Limb (tissue), 2 donors: ENCODE measurements at regions not wholly inside any gene's neighbourhood (a gene's known extent, or its start where the extent isn't known, plus 50 kb on each side); places are given as distances from the start of the nearest gene placed in this dataset.

Experiments used
- DNase-seq, 2 donors: peaks; one replicate each; pipeline ENCODE4 v3.0.0-alpha.2; 2016; ENCODE audit errors: extremely low spot score in 2 of 2

DNA sequence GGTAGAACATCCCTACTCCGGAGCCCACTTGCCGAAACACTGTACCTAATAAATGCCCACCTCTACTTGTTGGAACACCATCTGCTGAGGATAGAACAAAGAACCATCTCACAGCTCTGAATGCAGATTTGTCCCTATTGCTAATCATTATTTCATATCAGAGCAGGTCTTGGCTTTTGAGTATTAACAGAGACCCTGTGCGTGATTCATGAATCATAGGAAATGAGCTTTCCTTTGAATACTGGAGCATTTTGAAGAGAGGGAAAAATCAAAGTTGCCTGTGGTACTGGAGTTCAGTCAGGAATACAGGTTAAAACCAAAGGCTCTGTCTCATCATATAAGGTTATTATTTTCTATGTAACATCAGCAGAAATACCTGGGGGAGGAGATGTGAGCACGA, 1132.3 kb downstream of the XPNPEP1 start:
- no peak for DNase-seq

DNA sequence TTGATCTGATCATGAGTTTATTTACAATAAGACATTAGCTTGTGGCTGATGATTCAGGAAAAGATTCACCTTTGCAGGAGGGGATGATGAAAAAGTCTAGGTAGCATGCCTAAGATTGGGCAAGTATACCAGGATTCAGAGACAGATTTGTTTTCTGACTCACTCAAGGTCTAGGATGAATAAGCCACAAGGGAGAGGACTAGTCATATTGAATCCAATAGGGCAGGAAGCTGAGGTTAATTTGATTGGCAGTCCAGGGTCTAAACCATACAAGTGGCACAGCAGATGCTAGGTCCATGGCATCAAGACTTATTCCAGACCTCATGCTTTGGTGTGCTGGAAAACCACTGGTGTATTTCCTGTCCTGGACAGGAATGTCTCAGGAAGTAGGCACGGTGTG, 1133.4 kb downstream of the XPNPEP1 start:
- no peak for DNase-seq

DNA sequence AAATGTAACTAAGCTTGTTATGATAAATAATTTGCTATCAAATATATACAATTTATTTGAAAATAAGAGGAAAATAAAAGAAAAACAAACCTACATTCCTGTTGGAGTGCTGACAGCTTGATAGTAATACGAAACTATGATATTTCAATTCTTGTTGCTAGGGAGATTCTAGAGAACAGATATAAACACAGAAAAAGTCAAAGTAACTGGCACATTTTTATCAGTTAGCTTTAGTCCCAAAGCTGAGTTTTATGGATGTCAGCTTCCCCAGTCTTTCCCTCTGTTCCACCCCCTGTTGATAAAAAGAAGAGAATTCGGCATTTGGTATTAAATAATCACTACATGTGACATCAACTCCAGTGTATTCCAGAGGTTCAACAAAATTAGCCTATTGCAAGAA, 1134.0 kb downstream of the XPNPEP1 start:
- DNase-seq = no peak

DNA sequence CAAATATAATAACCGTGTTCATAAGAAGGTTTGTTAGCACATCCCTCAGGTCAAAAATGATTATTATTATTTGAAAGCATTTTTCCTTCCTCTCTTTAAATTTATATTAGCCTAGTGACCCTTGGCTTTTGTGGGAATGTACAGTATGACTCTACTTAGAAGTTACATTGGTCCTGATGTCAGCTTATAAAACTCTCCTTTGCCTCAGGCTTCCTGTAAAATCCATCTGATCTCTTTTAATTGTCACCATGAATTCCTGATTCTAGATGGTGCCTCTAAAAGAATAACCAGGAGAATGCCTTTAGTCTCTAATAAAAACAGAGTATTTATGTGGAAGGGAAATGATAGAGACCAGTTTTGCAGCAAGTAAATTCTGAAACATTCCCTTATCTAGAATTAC, 1134.4 kb downstream of the XPNPEP1 start:
- no peak for DNase-seq

DNA sequence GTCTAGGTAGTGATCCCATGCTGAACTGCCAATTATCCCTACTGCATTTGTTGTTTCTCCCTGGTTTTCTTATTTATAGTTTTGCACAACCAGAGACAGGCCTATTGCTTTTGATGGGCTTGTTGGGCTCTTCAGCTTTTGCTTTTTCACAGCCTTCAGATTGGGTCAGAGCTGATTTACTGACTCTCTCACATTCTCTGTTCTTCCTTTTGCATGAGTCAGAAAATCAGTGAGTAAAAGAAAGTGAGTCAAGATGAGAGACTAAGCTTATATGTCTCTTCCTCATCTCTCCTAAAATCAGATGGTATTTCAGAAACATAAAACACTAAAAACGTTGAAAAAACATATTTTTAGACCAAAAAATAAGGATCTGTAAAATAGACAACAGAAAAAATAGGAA, 1135.4 kb downstream of the XPNPEP1 start:
- DNase-seq = no peak

DNA sequence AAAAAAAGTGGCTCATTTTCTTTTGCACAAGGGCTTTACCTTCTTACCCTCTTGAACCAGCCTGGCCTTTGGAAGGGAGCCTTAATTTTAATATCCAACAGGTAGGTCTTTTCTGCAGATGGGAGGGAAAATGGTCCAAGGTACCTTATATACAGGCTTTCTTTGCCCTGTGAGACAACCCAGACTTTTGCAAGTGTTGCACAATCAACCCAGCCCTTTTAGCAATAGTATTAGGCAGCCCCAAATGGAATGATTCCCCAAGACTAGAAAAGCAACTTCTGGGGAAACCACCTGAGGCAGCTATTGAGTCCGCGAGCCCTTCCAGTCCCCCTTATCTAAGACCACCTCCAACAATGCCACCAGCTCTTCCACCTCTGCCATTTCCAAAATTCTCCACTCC, 1138.3 kb downstream of the XPNPEP1 start:
- DNase-seq = no peak

DNA sequence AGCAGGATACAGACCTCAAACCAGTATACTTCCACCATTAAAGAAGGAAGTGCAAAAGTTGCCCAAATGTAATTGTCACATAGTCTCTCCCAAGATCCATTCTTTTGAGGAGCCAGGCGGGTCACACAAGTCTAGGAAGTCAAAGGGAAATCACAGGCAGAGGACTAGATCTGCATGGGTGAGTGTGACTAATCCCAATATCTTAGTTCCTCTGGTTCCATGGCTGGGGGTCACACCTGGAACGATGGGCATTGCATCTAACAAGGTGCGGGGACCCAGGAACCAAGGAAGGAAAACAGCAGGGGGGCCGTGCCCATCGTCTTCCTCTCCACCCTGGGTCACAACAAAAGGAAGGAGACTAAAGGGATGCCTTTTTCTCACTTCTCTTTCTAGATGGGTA, 1138.8 kb downstream of the XPNPEP1 start:
- DNase-seq = no peak

DNA sequence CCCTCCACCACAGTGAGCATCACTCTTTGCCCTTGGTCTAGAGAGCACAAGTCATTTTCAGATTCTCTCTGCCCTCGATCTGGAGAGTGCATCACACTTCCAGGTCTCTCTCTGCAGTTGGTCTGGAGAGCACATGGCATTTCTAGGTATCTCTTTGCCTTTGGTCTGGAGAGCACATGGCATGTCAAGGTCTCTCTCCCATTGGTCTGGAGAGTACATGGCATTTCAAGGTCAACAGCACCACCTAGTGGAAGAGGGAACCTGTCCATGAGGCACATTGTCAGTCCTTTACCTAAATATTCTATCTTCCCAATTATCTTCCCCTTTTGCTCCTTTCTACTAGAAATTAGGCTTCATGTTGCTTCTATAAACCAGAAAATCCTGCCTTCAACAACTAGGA, 1139.4 kb downstream of the XPNPEP1 start:
- DNase-seq = no peak

DNA sequence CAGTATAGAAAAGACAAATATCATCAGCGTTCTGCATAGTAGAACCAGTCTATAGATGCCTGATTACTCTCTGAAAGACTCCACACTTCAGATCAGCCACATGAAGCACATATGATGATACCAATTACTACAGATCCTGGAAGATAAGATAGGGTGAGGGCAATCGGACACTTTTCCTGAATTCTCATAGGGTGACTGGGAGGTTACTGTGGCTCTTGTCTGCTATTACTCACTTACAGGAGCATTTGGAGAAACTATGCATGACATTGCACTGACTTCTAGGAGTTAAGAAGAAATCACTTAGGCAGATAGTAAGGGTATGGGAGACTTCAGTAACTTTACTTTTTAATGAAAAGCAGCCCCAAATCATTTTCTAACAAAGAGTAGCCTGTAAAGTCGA, 1140.9 kb downstream of the XPNPEP1 start:
- DNase-seq = no peak

DNA sequence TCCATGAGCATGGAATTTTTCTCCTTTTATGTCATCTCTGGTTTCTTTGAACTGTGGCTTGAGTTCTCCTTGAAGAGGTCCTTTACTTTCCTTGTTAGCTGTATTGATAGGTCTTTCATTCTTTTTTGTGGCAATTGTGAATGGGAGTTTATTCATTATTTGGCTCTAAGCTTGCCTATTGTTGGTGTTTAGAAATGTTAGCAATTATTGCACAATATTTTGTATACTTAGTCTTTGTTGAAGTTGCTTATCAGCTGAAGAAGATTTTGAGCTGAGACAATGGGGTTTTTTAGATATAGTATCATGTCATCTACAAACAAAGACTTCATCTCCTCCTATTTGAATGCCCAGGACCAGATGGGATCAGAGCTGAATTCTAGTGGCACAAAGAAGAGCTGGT, 1143.8 kb downstream of the XPNPEP1 start:
- DNase-seq = no peak

DNA sequence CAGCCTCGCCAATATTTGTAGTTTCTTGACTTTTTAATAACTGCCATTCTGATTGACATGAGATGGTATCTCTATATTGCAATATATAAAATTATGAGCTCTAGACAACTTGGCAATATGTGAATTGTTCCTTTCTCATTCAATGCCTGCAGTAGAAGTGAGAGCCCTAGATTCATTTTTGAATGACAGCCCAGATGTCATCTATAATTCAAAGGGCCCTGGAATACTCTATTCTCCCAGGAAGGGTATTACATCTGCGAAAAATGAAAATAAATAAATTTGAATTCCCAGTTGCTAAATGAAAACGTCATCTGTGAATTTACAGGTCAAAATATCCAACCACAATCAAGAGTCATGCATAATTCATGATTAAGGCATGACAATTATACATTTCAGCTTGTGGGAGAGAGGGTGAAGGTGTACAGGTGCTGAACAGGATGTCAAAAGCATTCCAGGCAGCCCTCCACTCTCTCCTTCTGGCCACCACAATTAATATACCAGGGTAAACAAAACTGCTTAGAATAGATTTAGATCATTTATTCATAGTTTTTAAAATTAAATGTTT, 1147.3 kb downstream of the XPNPEP1 start:
- no peak for DNase-seq

DNA sequence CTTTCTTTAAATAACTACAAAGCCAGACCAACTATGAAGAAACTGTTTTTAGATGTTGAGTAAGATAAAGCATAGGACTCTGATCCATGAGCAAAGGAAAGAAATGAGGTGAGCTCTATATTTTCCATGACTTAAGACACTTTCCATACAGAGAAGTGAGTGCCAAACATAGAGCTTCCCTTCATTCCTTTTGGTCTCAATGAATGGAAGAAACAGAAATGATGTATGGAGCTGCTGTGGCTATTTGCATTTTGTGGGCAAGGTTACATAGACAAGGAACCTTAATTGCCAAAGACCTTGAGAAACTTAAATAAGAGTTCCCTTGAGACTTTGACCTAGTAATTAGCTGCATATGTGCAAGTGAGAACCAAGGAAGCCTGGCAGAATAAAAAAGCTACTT, 1152.2 kb downstream of the XPNPEP1 start:
- no peak for DNase-seq

DNA sequence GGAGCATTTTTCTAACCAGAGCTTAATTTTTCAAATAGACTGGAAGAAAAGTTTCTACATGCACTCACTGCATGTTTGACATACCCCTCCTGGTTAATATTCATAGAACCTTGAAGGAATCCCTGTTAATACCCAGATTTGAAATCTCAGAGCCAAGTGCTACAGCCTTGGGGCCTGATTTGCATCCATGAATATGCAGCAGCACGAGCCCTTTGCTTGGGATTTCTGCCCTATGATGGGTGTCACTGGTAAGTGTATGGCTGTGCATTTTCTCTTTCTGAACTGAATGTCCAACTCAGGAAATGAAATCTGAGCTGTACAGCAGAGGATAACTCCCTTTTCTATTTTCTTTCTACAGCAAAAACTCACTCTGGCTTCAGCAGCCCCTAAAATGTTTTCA, 1157.5 kb downstream of the XPNPEP1 start:
- no peak for DNase-seq

DNA sequence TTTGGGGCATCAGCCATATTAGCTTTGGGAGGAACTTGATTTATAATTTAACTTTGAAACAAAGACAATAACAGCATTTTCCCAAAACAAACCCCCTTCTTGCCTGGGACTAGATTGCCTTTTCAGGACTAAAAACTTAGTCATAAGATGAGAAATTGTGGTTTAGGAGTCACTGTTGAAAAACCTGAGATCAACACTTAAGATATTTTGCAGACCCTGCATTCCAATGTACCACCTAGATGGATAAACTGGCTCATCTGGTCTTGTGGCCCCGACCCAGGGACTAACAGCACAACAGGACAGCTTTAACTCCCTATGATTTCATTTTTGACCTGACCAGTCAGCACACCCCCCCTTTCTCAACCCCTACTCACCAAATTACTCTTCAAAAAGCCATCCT, 1165.4 kb downstream of the XPNPEP1 start:
- no peak for DNase-seq

DNA sequence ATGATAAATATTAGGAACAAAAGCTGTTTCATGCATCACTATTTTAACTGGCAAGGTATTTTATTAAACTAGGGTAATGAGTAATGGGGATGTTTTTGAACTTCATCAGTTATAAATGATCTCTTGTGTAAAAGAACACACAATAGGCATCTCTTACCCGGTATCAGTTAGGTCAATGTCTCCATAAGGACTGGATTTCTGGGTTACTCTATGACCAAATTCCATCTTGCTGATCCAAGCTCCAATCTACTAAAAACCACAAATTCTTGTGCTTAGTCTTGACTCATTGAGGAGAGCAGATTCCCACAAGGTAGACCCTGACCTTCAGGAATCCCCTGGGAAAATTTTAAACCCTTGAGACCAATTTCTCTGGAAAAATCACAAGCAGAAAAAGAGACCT, 1167.7 kb downstream of the XPNPEP1 start:
- DNase-seq = no peak

DNA sequence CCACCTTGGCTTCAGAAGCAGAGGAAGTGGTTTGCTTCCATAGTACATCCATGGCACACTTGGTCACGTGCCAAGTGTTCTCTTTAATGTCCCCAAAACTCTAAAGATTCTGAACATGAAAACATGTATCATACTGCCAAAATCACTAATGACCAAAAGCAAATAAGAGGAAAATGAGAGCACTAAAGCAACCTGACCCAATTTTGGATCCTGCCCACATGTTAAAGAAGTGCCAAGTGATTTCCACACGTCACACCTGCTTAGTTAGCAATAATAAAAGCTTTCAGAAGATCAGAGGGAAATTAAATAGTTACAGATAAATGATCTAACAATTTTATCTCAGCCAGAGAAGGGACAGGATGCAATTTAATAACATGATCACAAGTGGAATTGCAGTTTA, 1170.0 kb downstream of the XPNPEP1 start:
- no peak for DNase-seq

DNA sequence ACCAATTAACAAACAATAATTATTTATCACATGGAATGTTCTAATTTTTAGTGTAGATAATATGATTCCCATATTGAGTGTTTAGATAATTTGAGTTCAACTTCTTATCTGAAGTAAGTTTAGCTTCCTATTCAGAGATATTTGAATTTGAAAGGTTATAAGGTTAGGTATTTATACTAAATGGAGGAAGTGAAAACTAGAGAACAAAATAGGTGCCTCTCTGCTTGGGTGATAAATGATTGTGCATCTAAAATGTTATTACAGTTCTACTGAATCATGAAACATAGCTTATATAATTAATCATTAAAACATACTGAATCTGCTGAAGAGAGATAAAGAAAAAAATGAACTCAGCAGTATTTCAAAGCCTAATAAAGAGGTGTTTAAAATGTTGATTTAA, 1174.3 kb downstream of the XPNPEP1 start:
- DNase-seq = no peak

DNA sequence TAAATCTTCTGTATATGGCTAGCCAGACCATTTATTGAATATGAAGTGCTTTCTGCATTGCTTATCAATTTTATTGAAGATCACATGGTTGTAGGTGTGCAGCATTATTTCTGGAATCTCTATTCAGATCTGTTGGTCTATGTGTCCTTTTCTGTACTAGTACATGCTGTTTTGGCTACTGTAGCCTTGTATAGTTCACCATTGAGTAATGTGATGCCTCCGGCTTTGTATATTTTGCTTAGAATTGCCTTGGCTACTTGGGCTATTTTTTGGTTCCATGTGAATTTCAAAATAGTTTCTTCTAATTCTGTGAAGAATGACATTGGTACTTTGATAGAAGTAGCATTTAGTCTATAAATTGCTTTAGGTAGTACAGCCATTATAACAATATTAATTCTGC, 1187.2 kb downstream of the XPNPEP1 start:
- no peak for DNase-seq

DNA sequence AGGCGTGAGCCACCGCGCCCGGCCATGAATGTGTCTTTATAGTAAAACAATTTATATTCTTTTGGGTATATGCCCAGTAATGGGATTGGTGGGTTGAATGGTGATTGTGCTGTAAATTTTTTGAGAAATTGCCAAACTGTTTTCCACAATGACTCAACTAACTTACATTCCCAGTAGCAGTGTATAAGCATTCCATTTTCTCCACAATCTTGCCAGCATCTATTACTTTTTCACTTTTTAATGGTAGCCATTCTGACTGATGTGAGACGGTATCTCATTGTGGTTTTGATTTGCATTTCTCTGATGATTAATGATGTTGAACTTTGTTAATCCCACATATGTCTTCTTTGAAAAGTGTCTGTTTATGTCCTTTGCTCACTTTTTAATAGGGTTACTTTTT, 1187.9 kb downstream of the XPNPEP1 start:
- no peak for DNase-seq

DNA sequence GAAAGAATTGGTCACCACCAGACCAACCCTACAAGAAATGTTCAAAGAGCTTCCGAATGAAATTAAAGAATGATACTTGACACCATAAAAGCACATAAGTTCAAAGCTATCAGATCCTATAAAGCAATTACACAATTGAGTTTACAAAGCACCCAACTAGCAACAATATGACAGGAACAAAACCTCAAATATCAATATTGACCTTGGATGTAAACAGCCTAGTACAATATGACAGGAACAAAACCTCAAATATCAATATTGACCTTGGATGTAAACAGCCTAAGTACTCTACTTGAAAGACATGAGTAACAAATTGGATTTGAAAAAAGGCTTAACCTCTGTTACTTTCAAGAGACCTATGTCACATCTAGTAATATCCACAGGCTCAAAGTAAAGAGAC, 1201.4 kb downstream of the XPNPEP1 start:
- no peak for DNase-seq

DNA sequence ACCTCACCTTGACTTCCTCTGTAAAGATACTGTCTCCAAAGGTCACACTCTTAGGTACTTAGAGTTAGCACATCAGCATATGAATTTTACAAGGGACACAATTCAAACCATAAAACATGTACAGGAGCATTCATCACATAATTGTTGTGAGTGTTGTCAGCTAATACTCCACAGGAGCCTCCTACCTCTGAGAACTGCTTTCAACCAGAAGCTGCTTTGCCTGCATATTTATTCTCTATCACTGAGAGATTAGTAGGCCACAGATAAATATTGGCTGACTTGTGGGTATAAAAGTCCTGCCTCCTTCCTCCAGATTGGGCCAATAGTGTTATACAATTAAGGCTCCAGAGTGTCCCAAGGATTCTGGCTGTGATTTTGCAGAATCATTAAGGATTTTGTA, 1207.0 kb downstream of the XPNPEP1 start:
- DNase-seq = no peak

DNA sequence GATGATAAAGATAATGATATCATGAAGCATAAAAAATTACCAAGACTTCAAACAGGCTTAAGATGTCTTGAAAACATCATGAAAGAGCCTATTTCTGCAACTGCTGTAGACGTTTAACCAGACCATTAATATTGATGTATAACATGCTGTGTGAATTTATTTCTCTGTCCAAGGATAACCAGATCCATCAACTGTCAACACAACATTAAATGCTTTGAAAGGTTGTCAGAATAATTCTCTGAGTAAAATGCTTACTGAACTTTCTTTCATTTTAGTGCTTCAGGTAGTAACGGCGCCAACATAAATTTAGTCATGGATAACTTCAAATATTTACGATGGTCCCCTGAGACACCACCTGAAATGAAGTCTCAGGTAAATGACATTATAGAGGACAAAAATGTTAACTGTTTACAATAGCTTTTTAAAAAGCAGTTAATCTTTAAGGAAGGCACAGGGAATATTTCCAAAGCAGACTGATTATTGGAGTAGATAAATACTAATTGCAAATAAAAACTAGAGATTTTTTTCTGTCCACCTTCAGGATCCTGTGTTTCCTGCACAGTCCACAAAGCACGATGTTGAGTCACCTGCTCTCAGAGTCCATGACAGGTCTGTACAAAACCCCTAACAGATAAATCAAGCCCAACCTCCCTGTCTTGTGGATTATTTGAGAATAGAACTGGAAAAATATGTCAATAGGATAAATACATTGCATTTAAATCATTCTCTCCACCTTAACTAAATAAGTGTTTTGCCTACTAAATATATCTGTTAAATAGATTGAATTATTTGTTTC, 1213.2 kb downstream of the XPNPEP1 start:
- no peak for DNase-seq

DNA sequence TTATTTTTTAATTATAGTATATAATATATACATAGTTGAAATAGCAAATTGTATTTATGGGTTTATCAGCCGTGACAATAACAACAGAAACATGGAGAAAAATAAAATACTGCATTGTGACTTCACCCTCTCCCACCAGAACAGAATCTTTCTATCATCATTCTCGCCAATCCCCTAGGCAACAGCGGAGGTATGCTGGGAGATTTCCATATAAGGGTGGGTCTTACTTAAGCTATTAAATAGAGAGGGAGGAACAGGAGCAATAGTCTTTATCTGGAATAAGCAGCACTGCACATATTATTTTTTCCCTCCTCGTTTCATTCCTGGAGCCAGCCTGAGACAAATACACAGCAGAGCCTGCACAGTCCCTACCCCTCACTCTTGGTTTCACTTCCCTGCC, 1214.9 kb downstream of the XPNPEP1 start:
- DNase-seq = no peak
